ENCODE measurements at regions not wholly inside any gene's neighbourhood (a gene's known extent, or its start where the extent isn't known, plus 50 kb on each side); places are given as distances from the start of the nearest gene placed in this dataset.
"Not testable (repeated sequence)": the region's sequence is repeated elsewhere in the genome, so short reads cannot be mapped to it uniquely, and the experiment has no call there.

GRCh38 chr5:91777671-91778070 is 394.6 kb upstream of the ARRDC3 start:
- no peaks in the 10 kb centered on the region for H3K36me3 ChIP-seq (ENCODE audit: control insufficient read depth, low read length)
- no peaks in the 10 kb centered on the region for H3K79me2 ChIP-seq (ENCODE audit: control insufficient read depth, low read length)
- H3K9me3 ChIP-seq (ENCODE audit: control insufficient read depth, insufficient read depth, low read length): no peaks in the 10 kb centered on the region
- no peaks in the 10 kb centered on the region for H4K20me1 ChIP-seq (ENCODE audit: control insufficient read depth, insufficient read depth, low read depth, low read length)
- no peaks in the 10 kb centered on the region for H3K9me2 ChIP-seq (replicated peaks; ENCODE audit: control insufficient read depth, low read length)
- no peak overlapping the region for H3K4me3 ChIP-seq (ENCODE audit: low read length)
- no peaks in the 10 kb centered on the region for H3F3A ChIP-seq (ENCODE audit: control insufficient read depth, insufficient read depth)
- H3K4me2 ChIP-seq (ENCODE audit: low read length): no peak overlapping the region
- H3K27ac ChIP-seq (ENCODE audit: low read depth, low read length): no peak overlapping the region
- no peaks in the 10 kb centered on the region for H3K4me1 ChIP-seq (ENCODE audit: control insufficient read depth, low read length)
- TF ChIP-seq CTCF (IDR thresholded peaks at IDR 0.05; ENCODE audit: low read depth, low read length, poor library complexity, severe bottlenecking): no peak
- no peak for TF ChIP-seq EZH2phosphoT487 (IDR thresholded peaks at IDR 0.05; ENCODE audit: borderline replicate concordance, low read length)
- H3K27me3 ChIP-seq (ENCODE audit: control insufficient read depth, low read length): no peaks in the 10 kb centered on the region

GRCh38 chr5:91776249-91776648 is 393.1 kb upstream of the ARRDC3 start:
- Histone ChIP-seq H3K27me3 (ENCODE audit: control insufficient read depth, low read length) (no peaks in the 10 kb centered on the region), H3K4me3 (ENCODE audit: low read length) (no peak overlapping the region), H3K79me2 (ENCODE audit: control insufficient read depth, low read length) (no peaks in the 10 kb centered on the region), H3F3A (ENCODE audit: control insufficient read depth, insufficient read depth) (no peaks in the 10 kb centered on the region), H3K27ac (ENCODE audit: low read depth, low read length) (no peak overlapping the region), H3K9me3 (ENCODE audit: control insufficient read depth, insufficient read depth, low read length) (no peaks in the 10 kb centered on the region), H3K9me2 (replicated peaks; ENCODE audit: control insufficient read depth, low read length) (no peaks in the 10 kb centered on the region), H4K20me1 (ENCODE audit: control insufficient read depth, insufficient read depth, low read depth, low read length) (no peaks in the 10 kb centered on the region), H3K4me2 (ENCODE audit: low read length) (no peak overlapping the region), H3K36me3 (ENCODE audit: control insufficient read depth, low read length) (no peaks in the 10 kb centered on the region), H3K4me1 (ENCODE audit: control insufficient read depth, low read length) (no peaks in the 10 kb centered on the region)
- TF ChIP-seq CTCF (IDR thresholded peaks at IDR 0.05; ENCODE audit: low read depth, low read length, poor library complexity, severe bottlenecking) (no peak), EZH2phosphoT487 (IDR thresholded peaks at IDR 0.05; ENCODE audit: borderline replicate concordance, low read length) (no peak)

DNA sequence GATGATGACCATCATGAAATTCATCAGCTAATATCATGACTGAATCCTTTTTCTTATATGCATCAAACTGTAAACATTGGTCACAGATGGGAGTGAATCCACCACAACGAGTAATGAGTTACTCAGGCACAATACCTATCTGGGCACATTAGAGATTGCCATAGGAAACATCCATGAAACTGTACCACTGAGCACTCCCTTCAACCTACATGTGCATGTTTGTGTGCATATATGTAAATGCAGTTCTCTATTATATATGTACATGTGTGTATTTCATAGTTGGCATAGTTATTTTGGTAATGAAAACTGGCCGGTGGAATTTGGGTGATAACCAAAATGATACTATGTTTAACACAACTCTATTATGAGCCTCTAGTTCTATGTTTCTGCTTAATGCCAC is 387.3 kb upstream of the ARRDC3 start:
- Histone ChIP-seq H3K27ac (ENCODE audit: low read depth, low read length) (no peak overlapping the region), H3K79me2 (ENCODE audit: control insufficient read depth, low read length) (no peaks in the 10 kb centered on the region), H3K9me3 (ENCODE audit: control insufficient read depth, insufficient read depth, low read length) (no peaks in the 10 kb centered on the region), H3K4me1 (ENCODE audit: control insufficient read depth, low read length) (no peaks in the 10 kb centered on the region), H4K20me1 (ENCODE audit: control insufficient read depth, insufficient read depth, low read depth, low read length) (no peaks in the 10 kb centered on the region), H3K4me3 (ENCODE audit: low read length) (no peak overlapping the region), H3K36me3 (ENCODE audit: control insufficient read depth, low read length) (no peaks in the 10 kb centered on the region), H3F3A (ENCODE audit: control insufficient read depth, insufficient read depth) (no peaks in the 10 kb centered on the region), H3K27me3 (ENCODE audit: control insufficient read depth, low read length) (no peaks in the 10 kb centered on the region), H3K9me2 (replicated peaks; ENCODE audit: control insufficient read depth, low read length) (no peaks in the 10 kb centered on the region), H3K4me2 (ENCODE audit: low read length) (no peak overlapping the region)
- no peak for TF ChIP-seq EZH2phosphoT487 (IDR thresholded peaks at IDR 0.05; ENCODE audit: borderline replicate concordance, low read length)
- no peak for TF ChIP-seq CTCF (IDR thresholded peaks at IDR 0.05; ENCODE audit: low read depth, low read length, poor library complexity, severe bottlenecking)

GRCh38 chr5:91757383-91757782 is 374.3 kb upstream of the ARRDC3 start:
- not testable (repeated sequence) for H3F3A ChIP-seq (ENCODE audit: control insufficient read depth, insufficient read depth); H3K9me2 ChIP-seq (replicated peaks; ENCODE audit: control insufficient read depth, low read length); H3K36me3 ChIP-seq (ENCODE audit: control insufficient read depth, low read length); H4K20me1 ChIP-seq (ENCODE audit: control insufficient read depth, insufficient read depth, low read depth, low read length); H3K9me3 ChIP-seq (ENCODE audit: control insufficient read depth, insufficient read depth, low read length); H3K79me2 ChIP-seq (ENCODE audit: control insufficient read depth, low read length); H3K4me3 ChIP-seq (ENCODE audit: low read length); H3K27me3 ChIP-seq (ENCODE audit: control insufficient read depth, low read length); H3K4me2 ChIP-seq (ENCODE audit: low read length); H3K4me1 ChIP-seq (ENCODE audit: control insufficient read depth, low read length); H3K27ac ChIP-seq (ENCODE audit: low read depth, low read length)

All from DOHH2 (cell line).